HG02840 (cell line): ENCODE measurements at regions not wholly inside any gene's neighbourhood (a gene's known extent, or its start where the extent isn't known, plus 50 kb on each side); places are given as distances from the start of the nearest gene placed in this dataset.

Experiments
- ATAC-seq: cut with Tn5 transposase; IDR thresholded peaks from one replicate; pipeline ENCODE4 v1.9.1; 2021; ENCODE audit warnings: mild to moderate bottlenecking, moderate library complexity, moderate number of reproducible peaks; ENCODE audit not compliant: unreplicated experiment, low FRiP score

DNA sequence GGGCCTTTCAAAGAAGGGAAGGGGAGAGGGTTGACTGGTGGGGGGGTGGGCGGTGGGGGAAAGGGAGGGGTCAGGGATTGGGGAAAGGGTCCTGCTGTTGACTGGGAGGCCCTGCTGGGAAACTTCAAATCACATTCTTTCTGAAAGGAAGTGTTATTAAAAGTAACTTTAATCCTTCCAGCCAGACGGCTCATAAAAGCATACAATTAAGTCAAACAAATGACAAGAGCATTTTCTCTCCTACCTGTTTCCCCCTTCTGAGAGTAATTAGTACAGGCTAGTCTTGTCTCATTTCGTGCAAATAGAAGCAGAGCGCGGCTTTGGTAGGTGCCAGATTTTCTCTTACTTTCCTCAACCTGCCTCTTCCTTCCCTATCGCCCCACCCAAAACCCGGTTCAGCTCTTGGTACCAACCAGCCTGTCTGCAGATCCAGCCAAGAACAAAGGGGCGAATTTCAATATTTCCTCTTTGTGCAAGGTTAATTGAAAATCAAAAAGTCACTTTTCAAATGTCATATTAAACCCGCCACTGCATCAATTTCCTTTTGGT, 2112.6 kb upstream of the PIK3C3 start:
- ATAC-seq, result no peak

DNA sequence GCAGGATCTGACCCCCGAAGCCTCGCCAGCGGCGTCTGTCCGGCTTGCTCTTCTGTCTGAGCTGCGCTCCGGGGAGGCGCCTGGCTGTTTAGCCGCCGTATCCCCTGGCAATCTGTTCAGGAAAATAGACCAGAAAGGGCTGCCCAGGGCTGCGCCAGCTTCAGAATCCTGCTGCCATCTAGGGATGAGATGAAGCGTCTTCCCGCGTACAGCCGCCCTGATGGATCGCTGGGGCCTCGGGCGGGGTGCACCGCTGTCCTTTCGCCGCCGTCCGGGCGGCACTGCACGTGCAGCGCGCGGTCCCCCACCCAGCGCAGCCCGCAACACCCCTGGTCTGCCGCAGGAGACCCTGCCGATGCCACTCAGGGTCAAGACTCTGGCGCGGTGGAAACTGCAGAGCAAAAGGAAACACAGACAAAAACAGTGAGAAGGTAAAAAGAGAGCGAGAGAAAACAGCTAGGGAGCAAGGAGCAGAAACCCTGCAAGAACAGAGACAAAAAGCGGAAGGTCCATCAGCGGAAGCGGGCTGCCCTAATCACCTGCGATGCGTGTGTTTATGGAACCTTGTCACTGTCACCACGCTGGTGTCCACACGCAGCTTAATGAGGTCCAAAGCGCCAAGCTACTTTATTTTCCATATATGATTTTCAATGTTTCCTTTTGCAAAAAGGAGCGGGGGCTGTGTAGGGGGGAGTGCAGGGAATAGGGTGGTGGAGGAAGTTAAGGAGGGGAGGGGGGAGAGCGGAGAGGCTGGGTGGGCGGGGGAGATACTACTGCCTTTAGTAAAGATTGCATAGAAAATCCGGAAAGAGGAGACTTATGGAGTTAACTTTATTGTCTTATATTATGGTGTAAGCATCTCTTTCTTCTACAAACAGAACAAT, 2113.3 kb upstream of the PIK3C3 start:
- ATAC-seq, result no peak

DNA sequence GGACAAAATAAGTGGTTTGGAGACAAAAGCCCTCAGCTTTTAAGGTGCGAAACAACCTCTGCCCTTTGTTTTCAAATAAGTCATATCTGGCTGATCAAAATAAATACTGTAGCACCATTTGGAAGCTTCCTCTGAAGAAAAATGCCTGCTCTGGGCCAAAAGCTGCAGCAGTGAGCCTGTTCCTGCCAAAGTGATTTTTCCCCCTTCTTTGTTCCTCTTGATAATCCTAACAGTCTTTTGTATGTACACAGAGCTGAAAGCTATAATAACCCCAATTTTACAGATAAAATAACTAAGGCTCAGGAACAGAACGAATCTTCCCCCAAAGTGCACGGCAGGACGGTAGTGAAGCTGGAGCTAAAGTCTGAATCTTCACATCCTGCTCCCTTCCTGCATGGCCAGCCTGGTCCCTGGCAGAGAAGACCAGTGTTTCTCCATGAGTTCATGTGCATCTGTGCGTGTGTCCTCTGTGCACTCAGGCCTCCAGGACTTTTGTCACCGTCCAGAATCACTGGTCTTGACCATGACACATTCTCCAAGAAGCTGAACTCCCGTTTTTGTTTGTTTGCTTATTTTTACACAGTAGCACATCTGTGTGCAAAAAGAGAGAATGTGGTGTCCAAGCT, 2114.1 kb upstream of the PIK3C3 start:
- no peak for ATAC-seq

DNA sequence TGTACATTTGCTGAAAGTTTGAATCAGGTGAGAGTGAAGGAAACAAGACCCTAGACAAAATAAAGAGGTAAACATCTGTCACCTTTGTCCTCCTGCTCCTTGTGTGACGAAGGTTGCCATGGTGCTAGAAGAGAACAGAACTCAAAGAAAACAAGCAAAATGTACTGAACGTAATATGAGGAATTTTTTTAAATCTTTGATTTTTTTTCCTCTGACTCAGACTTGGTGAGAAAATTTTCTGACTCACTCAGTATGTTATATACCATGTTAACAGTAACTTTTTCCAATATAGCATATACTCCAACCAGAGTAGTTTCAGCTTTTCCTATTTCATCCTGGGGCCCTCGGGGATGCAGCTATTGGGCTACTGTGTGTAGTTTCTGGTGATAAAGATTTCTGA, 2114.6 kb upstream of the PIK3C3 start:
- no peak for ATAC-seq

DNA sequence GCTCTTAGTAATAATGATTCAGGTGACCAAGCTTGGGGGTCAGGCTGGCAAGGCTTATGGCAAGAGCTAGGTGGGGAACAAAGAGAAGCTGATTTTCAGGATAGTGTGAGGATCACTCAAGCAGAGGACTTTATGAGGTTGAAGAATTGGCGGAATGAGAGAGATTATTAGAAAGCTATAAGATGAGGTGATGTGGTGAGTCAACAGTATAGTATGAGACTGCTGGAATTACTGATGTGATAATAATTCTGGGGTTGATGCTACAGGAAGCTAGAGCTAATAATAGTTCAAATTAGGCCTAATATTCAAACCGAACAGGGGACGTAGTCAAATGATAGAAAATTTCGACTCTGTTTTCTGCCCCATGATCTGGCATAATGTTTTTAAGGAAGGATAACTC, 2115.3 kb upstream of the PIK3C3 start:
- no peak for ATAC-seq

DNA sequence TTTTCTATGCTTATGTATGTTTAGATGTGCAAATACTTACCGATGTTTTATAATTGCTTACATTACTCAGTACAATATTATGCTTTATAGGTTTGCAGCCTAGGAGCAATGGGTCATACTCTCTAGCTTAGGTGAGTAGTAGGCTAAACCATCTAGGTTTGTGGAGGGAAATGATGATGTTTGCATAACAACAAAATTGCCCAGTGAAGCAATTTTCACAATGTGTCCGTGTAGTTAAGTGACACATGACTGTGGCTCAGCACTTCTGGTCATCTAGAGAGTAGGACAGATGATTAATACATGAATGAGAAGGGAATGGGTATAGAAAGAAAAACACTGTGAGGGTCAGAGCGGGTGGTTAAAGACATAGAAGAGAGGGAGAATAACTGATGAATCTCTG, 2116.2 kb upstream of the PIK3C3 start:
- no peak for ATAC-seq

DNA sequence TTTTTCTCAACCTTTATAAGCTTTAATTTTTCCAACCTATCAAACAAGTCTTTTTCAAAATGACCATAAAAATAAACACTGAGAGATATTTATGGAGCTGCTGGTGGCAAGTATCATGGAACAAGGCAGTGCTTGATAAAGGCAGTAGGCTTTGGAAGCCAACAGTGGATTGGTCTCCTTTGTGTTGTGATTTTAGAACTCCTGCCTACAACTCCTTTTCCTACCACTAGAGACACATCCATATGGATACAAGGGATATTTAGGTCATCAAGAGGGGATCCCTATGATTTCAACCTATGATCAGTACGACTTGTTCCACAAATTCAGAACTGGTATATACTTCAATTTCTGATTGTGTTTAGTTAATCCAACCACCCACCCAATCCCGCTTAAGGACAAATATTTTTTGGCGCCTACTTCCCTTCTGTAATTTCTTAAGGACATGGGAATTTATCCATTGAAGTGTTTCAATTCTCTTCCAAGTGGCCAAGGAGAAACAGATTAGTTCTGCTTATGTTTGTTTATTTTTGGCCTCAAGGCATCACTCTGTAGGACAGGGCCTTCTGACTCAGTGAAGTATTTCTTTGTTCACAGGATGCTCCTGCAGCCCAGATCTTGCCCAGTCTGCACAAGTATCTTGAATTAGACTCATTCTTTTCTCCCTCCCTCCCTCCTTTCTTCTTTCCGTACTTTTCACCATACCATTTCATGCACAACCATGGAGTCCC, 2119.6 kb upstream of the PIK3C3 start:
- no peak for ATAC-seq

DNA sequence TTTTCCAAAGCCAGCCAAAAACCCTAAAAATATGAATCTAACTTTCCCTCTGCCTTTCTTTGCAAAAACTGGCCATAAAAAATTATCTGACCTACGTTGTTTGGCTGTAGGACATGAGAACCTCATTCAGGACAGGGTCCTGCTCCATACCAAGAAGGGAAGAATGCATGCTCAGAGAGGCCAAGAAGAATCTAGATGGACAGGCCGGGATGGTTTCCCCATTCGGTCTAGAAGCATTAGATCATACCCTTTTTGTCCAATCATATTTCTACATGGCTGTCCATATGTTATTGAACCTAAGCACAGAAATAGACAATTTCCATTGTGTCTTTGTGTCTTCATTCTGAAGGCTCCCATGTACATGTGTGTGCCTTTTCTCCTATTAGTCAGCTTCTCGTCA, 2120.4 kb upstream of the PIK3C3 start:
- no peak for ATAC-seq

DNA sequence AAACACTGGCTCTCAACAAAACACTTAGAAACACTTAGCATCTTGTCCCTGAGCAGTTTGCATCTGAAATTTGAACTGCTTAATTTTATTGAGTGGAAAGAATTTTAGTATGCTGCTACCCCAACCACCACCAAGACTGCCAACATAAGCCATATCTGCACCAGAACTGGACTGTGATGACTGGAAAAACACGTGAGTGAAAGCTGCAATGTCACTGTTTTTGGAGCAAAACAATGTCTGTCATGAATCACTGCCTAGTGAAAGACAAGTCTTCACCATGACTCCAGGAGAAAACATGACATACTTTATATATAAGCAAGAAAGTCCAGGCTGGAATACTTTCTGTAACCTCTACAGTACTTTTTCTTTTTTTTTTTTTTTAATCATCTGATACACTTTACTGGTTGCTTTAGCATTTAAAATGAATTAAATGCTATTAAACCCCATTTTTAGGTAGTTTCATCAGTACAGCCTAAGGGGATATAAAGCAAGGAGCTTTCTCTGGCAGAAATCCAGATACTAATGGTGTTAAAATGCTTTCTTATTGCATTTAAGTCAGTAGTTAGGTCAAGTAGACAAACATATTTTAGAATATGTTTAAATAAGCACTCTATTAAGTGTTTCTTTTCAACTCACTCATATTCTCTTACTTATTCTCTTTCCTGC, 2129.4 kb upstream of the PIK3C3 start:
- no peak for ATAC-seq

DNA sequence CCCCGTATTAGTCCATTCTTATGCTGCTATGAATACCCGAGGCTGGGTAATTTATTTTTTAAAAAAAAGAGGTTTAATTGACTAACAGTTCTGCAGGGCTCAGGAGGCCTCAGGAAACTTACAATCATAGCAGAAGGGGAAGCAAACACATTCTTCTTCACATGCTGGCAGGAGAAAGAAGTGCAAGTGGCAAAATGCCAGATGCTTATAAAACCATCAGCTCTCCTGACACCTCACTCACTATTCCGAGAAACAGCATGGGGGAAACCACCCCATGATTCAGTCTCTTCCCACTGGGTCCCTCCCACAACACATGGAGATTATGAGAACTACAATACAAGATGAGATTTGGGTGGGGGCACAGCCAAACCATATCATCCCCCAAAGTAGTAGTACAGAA, 2148.5 kb upstream of the PIK3C3 start:
- no peak for ATAC-seq

DNA sequence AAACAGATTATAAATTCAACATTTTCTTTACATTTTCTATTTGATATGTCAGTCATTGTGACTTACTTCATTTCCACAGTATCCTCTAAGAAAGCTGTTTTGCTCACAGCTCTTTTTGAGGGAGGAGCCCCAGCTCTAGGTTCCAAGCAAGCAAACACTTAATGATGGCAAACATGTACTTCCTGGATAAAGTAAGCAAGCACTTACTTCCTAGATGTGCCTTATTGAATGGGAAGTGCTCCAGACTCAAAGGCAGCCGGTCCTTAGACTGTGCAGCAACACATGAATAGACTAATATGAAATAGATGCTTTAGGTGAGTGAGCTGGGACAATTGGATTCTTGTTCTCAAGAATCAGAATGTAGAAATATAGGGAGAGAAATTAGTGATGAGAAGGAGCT, 2149.8 kb upstream of the PIK3C3 start:
- ATAC-seq, result no peak

DNA sequence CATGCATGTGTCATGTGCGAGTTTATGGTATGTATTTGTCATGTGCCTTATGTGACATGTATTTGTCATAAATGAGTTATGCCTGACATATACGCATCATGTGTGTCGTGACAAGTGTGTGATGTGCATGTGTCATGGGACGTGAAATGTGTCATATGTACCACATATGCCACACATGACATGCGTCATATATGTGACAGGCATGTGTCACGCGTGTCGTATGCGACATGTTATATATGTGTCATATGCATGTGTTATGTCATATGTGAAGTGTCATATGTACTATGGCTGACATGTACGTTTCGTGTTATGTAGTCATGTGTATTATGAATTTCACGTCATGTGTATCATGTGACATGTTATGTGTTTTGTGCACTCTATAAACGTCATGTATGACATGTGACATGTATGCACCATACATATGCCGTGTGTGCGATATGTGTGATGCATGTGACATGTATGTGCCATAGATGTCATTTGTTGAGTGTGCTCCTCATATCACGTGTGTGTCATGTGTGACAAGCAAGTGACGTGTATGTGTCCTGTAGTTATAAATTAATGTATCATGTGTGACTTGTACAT, 2152.3 kb upstream of the PIK3C3 start:
- ATAC-seq, result no peak

DNA sequence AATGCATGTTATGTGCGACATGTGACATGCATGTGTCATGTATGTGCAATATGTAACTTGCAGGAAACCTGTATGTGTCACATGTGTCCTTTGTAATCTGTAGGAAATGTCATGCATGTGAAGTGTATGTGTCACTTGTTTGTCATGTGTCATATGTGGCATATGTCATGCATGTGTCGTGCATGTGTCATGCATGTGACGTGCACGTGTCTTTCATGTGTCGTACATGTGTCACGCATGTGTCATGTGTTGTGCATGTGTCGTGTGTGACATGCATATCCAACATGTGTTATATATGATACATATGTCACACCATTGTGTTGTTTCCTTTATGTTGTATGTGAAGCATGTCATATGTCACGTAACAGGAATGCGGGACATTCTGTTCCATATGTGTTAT, 2153.2 kb upstream of the PIK3C3 start:
- ATAC-seq, result no peak

DNA sequence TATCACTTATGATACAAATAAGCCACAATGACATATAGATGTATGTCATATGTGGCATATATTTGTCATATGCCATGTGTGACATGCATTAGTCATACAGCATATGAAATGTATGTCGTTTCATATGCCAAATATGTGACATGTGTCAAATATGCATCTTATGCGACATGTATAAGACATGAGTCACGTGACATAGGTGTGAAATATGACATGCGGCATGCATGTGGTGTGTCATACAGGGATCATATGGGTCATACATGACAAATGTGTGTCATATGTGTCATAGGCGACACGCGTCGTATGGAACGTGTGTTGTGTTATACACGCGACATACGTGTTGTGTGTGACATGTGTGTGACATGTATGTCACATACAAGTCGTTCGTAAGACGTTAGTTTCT, 2154.0 kb upstream of the PIK3C3 start:
- no peak for ATAC-seq

DNA sequence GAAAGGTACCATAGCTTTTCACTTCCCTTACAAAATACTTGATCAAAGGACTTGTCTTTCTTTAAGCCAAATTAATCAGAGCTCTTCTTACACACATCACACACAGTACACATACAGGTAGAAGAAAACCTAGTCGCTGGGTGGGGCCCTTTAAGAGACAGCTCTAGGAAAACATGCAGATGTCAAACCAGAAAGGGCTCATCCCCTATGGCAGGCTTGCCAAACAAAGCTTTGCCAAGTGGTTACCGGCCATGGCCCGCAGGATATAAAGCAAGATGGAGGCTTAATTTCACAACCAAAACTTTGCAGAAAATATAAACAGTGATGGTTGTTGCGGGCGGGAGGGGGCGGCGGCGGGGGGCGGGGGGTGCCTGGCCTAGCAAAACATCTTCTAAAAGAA, 2156.0 kb upstream of the PIK3C3 start:
- no peak for ATAC-seq

DNA sequence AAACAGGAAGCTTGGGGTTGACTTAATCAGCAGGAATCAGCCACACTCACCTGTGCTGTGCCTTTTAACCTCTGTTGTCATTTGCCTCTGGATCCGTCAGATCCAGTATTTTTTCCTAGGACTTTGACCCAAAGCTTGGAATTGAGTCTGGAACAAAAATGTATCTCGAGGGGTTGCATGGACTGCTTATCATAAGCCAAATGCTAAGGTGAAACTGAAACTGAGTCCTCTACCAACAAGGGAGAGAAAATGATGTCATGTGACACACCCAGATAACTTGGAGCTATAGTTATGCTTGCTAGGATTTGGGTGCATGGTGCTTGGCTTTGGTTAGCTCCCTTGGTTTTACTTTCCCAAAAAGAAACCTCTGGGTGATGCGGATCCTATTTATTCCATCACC, 2158.6 kb upstream of the PIK3C3 start:
- ATAC-seq, result no peak

DNA sequence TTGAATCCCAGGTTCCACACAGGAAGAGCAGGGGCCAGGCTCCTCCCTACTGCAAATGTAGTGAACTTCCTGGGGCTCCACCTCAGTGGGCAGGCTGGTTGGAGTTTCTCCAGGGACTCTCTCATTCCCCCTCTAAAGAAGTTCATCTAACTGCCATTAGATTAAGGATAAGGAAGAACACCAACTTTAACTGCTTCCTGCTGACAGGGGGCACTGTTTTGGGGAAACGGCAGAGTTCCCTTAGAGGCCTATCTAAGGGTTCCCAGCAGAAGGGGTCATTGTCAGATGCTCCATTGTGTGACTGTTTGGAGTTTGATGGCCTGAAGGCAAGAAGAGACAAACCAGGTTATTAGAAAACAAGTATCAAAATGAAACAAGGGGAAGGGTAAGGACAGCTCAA, 2159.7 kb upstream of the PIK3C3 start:
- ATAC-seq, result no peak

DNA sequence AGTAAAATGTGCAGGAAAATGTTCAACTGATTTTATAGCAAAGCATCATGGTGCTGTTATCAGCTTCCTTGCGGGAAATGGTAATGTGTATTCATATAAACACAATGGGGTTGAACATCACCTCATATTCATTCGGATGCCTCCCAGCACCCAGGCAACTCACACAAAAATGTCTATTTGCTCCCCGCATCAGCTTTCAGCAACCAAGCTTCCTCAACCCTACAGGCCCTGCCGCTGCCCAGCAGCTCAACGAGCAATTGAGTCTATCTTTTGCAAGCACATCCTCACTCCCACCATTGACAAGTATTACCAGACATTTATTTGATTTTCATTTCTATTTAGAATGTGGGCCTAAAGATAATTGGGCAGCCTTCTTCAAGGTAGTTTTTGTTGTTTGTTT, 2161.4 kb upstream of the PIK3C3 start:
- ATAC-seq, result no peak

DNA sequence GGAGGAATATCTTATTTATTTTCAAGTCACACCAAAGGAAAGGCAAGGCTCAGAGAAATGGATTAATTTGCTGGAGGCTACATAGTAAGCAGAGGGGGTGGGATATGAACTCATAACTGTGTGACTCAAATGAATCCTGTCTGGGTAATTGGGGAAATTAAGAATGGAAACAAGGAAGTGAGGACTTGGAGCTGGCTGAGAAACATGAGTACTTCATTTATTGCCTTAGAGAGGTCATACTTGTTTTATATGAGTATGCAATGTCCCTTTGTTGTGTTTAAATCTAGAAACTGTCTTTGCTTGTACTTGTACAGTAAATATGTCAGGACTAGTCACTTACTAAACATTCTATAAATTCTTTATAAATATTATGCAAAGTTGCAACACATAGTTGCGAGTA, 2166.7 kb upstream of the PIK3C3 start:
- ATAC-seq, result no peak

DNA sequence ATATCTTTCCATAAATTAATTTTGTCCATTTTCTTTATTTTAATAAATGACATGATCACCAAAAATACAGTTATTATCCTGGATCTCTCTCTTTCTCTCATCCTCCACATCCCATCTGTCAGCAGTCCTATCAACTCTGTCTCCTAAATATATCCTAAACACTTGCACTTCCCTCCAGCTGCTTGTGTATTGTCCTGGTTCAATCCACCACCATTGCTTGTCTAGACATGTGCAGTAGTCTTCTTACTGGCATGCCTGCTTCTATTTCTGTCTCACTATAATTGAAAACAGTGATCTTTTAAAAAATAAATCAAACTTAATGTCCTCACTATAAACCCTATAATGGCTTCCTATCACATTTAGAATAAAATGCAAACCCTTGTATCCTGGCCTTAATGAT, 2168.6 kb upstream of the PIK3C3 start:
- no peak for ATAC-seq
